OCI-LY7 (cell line): ENCODE measurements at regions not wholly inside any gene's neighbourhood (a gene's known extent, or its start where the extent isn't known, plus 50 kb on each side); places are given as distances from the start of the nearest gene placed in this dataset.

Experiments used
- BruUV-seq: library from RNA; stranded (reverse); fragments of 400-500 nt; replicated peaks from 2 replicates; lab custom pipeline; 2021; lab: Mats Ljungman, UMichigan
- CTCF ChIA-PET: fragments of 300-600 bp; sonication (Branson Sonifier 250); formaldehyde crosslinking; loops from one replicate; lab custom pipeline; 2022; ENCODE audit warnings: antibody characterized with exemption; ENCODE audit not compliant: unreplicated experiment; lab: Charles Lee
- POLR2A ChIA-PET: fragments of 300-600 bp; sonication (Branson Sonifier 250); formaldehyde crosslinking; loops from one replicate; lab custom pipeline; 2022; ENCODE audit warnings: antibody characterized with exemption; lab: Charles Lee
- DNase-seq: peaks from one replicate; pipeline ENCODE4 v3.0.0-alpha.2; 2015; ENCODE audit warnings: low spot score
- H2AFZ ChIP-seq: fragments of 200-600 bp; sonication (generic), shearing (Covaris generic); 2 replicates; pipeline ENCODE4 v1.6.1; 2014; ENCODE audit warnings: mild to moderate bottlenecking, antibody characterized with exemption, low read length, moderate library complexity
- H3K27ac ChIP-seq: fragments of 200-600 bp; sonication (generic); 2 replicates; pipeline ENCODE4 v1.5.1; 2014; ENCODE audit warnings: mixed run types, low read depth, mild to moderate bottlenecking, moderate library complexity, low read length, inconsistent platforms; ENCODE audit not compliant: poor library complexity, severe bottlenecking
- H3K36me3 ChIP-seq: fragments of 200-600 bp; sonication (generic); 2 replicates; pipeline ENCODE4 v1.6.1; 2014; ENCODE audit warnings: mild to moderate bottlenecking, antibody characterized with exemption, low read length, moderate library complexity, mixed read lengths; ENCODE audit not compliant: insufficient read depth
- H3K4me1 ChIP-seq: fragments of 200-600 bp; sonication (generic); 2 replicates; pipeline ENCODE4 v1.5.1; 2014; ENCODE audit warnings: mild to moderate bottlenecking, low read length; ENCODE audit not compliant: insufficient read depth, poor library complexity, severe bottlenecking
- H3K4me2 ChIP-seq: fragments of 200-600 bp; sonication (generic); 2 replicates; pipeline ENCODE4 v1.6.1; 2014; ENCODE audit warnings: mild to moderate bottlenecking, low read length
- H3K4me3 ChIP-seq: fragments of 200-600 bp; sonication (generic); 2 replicates; pipeline ENCODE4 v1.5.1; 2014; ENCODE audit warnings: mild to moderate bottlenecking, low read depth, low read length; ENCODE audit not compliant: poor library complexity, severe bottlenecking
- H3K79me2 ChIP-seq: fragments of 200-600 bp; sonication (generic); 2 replicates; pipeline ENCODE4 v1.6.1; 2016; ENCODE audit warnings: low read depth, mild to moderate bottlenecking, low read length, moderate library complexity, mixed read lengths; ENCODE audit not compliant: insufficient read depth
- H3K9me2 ChIP-seq: fragments of 200-600 bp; sonication (generic); 2 replicates; pipeline ENCODE4 v1.6.1; 2016; ENCODE audit warnings: mild to moderate bottlenecking, low read length, mixed read lengths; ENCODE audit not compliant: insufficient read depth
- H3K9me3 ChIP-seq: fragments of 200-600 bp; sonication (generic); 2 replicates; pipeline ENCODE4 v1.6.1; 2014; ENCODE audit warnings: mild to moderate bottlenecking, mixed run types, low read length, mixed read lengths
- H4K20me1 ChIP-seq: fragments of 200-600 bp; sonication (generic); 2 replicates; pipeline ENCODE4 v1.6.1; 2014; ENCODE audit warnings: mild to moderate bottlenecking, antibody characterized with exemption, low read length, moderate library complexity, mixed read lengths; ENCODE audit not compliant: insufficient read depth
- CTCF ChIP-seq: fragments of 200-600 bp; sonication (generic); conservative IDR thresholded peaks from 2 replicates; pipeline ENCODE4 v1.5.1; 2014; ENCODE audit warnings: mild to moderate bottlenecking, antibody characterized with exemption, low read length, moderate library complexity, mixed read lengths
- EZH2phosphoT487 ChIP-seq: fragments of 200-600 bp; sonication (generic); IDR thresholded peaks from 2 replicates; pipeline ENCODE4 v1.6.1; 2018; ENCODE audit warnings: low read depth, borderline replicate concordance, mild to moderate bottlenecking, mixed run types, antibody characterized with exemption, low read length, moderate library complexity, mixed read lengths
- intact Hi-C: fragments of 100-400 bp; cut with micrococcal nuclease; formaldehyde crosslinking; loops from one replicate; pipeline ENCODE4 v1.10.0; 2022; ENCODE audit not compliant: unreplicated experiment

- H3K79me2 ChIP-seq = no peaks in the 10 kb centered on the region
- no peaks in the 10 kb centered on the region for H3K36me3 ChIP-seq
- no peaks in the 10 kb centered on the region for H4K20me1 ChIP-seq
- H3K27ac ChIP-seq = no peak overlapping the region
- no peaks in the 10 kb centered on the region for H3K4me1 ChIP-seq
- H3K9me2 ChIP-seq = no peaks in the 10 kb centered on the region
- CTCF ChIA-PET = no interaction called here
- 0 out of 2 replicates have a peak, but pooled peaks cover 10% of the 10 kb centered on the region for H3K9me3 ChIP-seq
- no peak overlapping the region for H2AFZ ChIP-seq
- no peak overlapping the region for H3K4me2 ChIP-seq
- intact Hi-C loops = no loop called here
- POLR2A ChIA-PET = interaction anchor here (0.7 kb wide), 1 partner anchor 34 kb away, joined by 3 read pairs; no protein-coding TSS in a partner anchor
- H3K4me3 ChIP-seq = no peak overlapping the region
- TF ChIP-seq CTCF (no peak), EZH2phosphoT487 (no peak)
- no peak for DNase-seq
- BruUV-seq = no TSS peak
These were observed 336.3 kb downstream of the NOVA1 start for GRCh38 chr14:26261368-26262122.

DNA sequence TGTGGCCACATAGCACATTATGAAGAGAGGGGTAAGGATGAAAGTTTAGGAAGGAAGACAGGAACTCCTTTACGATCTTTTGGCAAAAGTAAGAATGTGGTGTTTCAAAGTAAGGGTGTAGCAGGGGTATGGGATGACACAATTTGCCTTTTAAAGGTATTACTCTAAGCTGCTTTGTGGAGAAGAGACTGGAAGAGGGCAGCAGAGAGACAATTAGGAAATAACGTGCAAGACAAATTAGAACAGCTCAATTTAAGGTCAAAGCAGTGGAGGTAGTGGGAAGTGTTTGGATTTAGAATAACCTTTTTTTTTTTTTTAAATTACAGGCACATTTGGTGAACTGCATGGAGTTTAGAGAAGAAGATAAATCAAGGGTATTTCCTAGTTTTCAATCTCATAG, 342.6 kb downstream of the NOVA1 start:
- H3K9me3 ChIP-seq = peaks cover 11% of the 10 kb centered on the region; the same call in 1 of the 2 replicates
- POLR2A ChIA-PET = no interaction called here
- intact Hi-C loops = no loop called here
- H2AFZ ChIP-seq = no peak overlapping the region
- CTCF ChIA-PET = no interaction called here
- H3K4me2 ChIP-seq = no peak overlapping the region
- no peak overlapping the region for H3K4me3 ChIP-seq
- no peaks in the 10 kb centered on the region for H3K4me1 ChIP-seq
- H3K9me2 ChIP-seq = no peaks in the 10 kb centered on the region
- H4K20me1 ChIP-seq = no peaks in the 10 kb centered on the region
- no TSS peak for BruUV-seq
- H3K27ac ChIP-seq = no peak overlapping the region
- no peak for DNase-seq
- H3K79me2 ChIP-seq = no peaks in the 10 kb centered on the region
- no peak for TF ChIP-seq CTCF
- TF ChIP-seq EZH2phosphoT487 = no peak
- H3K36me3 ChIP-seq = no peaks in the 10 kb centered on the region

GRCh38 chr14:26252176-26252575, 345.7 kb downstream of the NOVA1 start:
- Histone ChIP-seq H3K4me2 (no peak overlapping the region), H3K4me1 (no peaks in the 10 kb centered on the region), H2AFZ (no peak overlapping the region), H3K36me3 (no peaks in the 10 kb centered on the region), H4K20me1 (no peaks in the 10 kb centered on the region), H3K79me2 (no peaks in the 10 kb centered on the region), H3K9me3 (peaks cover 7% of the 10 kb centered on the region; the same call in 1 of the 2 replicates), H3K4me3 (no peak overlapping the region), H3K9me2 (no peaks in the 10 kb centered on the region), H3K27ac (no peak overlapping the region)
- CTCF ChIA-PET = no interaction called here
- intact Hi-C loops = no loop called here
- POLR2A ChIA-PET = no interaction called here
- BruUV-seq = no TSS peak
- DNase-seq = no peak
- TF ChIP-seq EZH2phosphoT487 = no peak
